GM18909 (cell line): ENCODE measurements at regions not wholly inside any gene's neighbourhood (a gene's known extent, or its start where the extent isn't known, plus 50 kb on each side); places are given as distances from the start of the nearest gene placed in this dataset.

Experiments
- ATAC-seq: cut with Tn5 transposase; IDR thresholded peaks from one replicate; pipeline ENCODE4 v1.9.1; 2021; ENCODE audit warnings: mild to moderate bottlenecking; ENCODE audit not compliant: unreplicated experiment, poor library complexity

GRCh38 chr2:180343528-180344345 is 336.6 kb upstream of the CWC22 start:
- ATAC-seq: no peak

GRCh38 chr2:180337136-180337535 is 330.0 kb upstream of the CWC22 start:
- ATAC-seq: no peak

GRCh38 chr2:180336550-180336949 is 329.5 kb upstream of the CWC22 start:
- ATAC-seq: no peak

- peak; percentile 100 for ATAC-seq
These were observed 327.4 kb upstream of the CWC22 start for GRCh38 chr2:180334514-180334913.

DNA sequence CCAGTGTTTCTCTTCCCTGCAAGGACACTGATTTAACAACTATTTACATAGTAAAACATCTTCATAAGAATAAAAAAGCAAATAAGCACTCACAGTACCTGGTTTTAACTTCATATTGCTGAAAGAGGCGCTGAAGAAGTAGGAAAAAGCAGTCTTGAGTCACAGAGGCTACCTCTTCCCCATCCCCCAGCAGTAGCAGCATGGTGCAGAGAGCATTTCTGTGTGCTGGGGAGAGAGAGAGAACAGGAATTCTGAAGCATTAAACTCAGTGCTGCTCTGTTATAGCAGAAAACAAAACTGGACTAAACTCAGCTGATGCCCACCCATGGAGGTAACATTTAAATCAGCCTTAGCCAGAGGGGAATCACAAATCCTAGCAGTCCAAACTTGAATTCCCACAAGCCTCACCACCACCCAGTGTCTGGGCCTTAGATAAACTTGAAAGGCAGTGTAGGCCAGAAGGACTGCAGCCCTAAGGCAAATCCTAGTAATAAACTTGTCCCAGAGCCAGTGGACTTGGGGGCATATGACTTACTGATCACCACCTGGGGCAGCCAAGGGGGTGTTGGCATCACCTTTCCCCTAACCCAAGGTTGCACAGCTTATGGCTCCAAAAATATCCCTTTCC is 321.8 kb upstream of the CWC22 start:
- no peak for ATAC-seq

DNA sequence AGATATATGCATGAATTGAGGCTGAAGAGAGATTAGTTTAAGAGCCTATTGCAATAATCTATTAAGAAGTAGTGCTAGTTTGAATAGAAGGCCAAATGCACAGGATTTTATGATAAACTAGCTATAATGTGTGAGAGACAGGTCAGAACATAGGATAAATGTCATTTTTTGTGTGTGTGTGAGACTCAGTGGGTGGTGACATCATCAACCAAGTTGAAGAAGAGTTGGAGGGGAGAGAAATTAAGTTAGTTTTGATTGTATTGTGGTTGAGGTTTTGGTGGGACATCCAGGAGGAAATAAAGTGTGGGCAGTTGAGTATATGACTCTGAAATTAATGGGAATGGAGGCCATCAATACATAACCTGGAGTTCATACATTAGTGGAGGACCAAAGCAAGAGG is 320.1 kb upstream of the CWC22 start:
- ATAC-seq: no peak

DNA sequence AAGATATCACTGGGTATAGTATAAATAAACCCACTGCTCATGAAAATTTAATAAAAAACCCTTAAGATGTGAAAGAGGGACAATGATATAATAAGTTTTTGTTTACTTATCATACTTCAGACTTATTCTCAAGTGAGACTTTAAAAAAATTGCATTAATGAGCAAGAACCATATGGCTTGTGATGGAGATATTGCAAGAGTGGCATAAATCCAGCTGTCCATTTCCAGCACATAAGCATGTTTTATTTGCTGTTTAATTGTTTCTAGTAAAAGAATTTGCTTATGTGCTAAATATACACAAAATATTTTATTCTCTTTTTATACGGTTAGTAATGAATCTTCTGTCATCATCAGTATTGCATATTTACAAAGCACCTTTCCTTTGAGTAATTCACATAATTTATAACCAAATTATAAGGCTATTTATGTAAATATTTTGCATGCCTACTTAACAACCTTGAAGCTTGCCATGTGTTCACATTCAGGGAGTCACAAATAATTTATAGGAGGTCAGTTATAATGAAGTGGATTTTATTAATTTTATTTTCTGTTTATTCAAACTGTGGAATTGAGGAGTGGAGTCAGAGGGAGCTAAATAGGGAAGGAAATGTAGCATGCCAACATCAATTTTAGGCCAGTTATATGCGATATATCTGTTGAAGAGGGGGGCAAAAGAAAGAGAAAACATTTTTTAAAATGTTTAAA is 318.5 kb upstream of the CWC22 start:
- ATAC-seq: no peak

DNA sequence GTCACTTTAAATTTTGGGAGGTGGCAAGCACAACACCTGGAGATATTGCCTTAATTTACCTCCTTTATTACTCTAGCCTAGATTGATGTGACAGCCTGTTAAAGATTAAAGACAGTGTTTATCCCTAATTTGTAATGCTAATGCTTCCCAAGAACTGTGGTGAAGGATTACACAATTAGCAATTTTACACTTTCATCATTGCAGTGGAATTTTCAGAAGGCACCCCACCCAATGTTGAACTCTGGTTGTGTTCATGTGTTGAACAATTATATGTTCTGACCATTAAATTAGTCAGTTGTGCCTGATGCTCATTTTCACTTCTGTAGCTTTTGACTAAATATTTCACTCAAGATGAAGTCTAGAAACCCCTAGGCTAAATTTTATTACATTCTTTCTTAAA is 317.1 kb upstream of the CWC22 start:
- no peak for ATAC-seq

DNA sequence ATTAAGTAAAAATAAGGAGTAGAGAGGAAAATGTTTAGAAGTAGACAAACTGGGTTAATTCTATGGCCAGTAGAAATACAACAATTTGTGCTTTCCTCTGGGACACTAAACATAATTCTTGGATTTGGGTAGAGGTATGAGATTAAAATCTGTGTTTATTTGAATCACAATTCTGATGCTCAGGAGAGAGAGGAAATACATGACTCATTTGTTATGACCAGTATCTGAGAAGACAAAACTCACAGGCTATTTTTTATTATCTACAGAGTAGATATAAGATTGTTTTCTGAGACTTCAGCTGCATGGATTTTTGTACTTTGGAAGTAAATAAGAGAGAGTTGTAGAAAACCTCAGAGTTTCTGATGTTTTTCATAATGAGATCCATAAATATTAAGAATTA is 315.7 kb upstream of the CWC22 start:
- no peak for ATAC-seq

DNA sequence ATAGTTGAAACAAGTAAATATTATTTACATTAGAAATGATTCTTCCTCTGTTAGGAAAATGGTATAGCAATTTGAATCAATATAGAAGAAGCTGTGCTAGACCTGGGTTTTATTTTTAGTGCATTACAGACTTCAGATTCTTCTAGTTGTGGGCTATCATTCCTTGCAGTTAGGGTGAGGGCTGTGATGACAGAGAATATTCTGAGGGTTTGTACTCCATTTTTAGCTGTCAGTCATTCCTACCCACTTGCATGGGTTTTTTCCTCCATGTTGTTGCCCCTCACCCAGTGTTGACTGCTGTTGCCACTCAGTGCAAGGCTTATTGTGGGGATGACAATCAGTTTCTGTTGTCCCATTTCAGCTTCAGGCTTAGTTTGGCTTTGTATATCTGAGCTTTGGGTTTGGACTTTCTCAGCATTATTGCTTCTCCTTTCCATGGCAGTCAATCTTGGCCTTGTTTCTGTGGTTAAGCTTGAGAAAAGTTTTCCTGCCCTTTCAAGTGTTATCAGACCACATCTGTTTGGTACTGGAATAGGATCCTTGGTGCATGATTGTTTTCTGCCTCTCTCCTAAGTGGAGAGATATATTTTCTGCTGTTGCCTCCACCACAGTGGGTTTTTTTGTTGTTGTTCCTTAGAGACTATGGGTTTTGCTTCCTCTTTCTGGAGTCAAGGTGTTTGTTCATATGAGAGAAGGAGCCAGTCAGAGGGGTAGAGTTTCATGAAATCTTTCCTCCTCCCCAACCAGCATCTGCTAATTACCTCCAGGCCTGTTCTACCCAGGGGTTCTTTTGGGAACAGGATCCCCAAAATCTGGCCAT is 312.7 kb upstream of the CWC22 start:
- peak; percentile 90 for ATAC-seq

- ATAC-seq: no peak
These were observed 307.0 kb upstream of the CWC22 start for GRCh38 chr2:180314086-180314485.

GRCh38 chr2:180312542-180312941 is 305.4 kb upstream of the CWC22 start:
- ATAC-seq: no peak

- no peak for ATAC-seq
These were observed 300.0 kb upstream of the CWC22 start for GRCh38 chr2:180307096-180307495.

DNA sequence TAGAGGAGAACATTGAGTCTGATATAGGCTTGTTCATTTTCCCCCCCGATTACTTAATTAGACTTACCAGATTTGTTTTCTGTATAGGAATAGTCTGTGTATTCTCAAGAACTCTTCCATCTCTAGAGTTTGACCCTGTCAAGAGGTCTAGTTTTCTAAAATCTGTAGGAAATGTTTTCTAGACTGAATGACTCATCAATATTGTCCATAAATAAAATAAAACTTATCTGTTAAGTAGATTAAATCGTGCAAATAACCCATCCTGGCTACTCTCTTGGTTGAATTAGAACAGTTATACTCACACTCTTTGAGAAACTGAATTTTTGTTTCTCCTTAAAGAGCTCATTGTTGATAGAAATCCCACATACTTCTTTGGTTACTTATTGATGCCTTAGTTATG is 299.2 kb upstream of the CWC22 start:
- ATAC-seq: no peak

- no peak for ATAC-seq
These were observed 284.7 kb upstream of the CWC22 start for GRCh38 chr2:180291552-180292421.

- no peak for ATAC-seq
These were observed 284.0 kb upstream of the CWC22 start for GRCh38 chr2:180291060-180291459.

DNA sequence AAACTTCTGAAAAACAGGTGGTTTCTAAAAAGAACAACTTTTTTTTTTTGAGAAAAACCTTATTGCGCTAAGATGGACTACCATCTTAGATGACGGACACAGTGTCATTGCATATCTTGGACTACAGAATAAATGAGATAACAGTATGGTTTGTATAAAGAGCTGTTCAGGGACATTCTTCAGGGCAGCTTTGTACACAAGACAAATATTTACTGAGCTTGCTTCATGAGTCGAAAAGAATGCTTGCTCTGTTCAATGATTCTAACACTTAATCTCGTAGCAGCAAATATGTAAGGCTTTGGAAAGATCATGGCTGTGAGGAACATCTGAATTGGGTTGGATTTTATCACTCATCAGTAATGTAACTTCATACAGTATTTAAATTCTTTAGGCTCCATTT is 282.5 kb upstream of the CWC22 start:
- ATAC-seq: no peak

DNA sequence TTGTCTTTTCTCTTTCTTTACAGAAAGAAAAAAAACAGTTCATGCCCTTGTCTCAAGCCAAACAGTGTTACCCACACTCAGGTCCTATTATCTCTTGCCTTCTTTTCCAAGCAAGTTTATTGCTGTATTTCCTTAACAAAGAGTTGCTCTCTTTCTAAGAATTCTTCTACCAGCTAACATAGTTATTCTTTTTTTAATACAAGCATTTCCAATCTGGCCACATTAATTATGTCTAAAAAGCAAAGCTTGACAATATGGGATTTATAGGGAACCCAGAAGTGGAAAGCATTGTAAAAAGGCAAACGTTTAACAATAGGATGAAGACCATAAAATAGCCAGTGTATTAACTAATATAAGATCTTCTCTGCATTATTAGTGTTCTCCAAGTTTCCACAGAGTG is 272.5 kb upstream of the CWC22 start:
- ATAC-seq: no peak

- ATAC-seq: no peak
These were observed 269.6 kb upstream of the CWC22 start for GRCh38 chr2:180276733-180277132.

- ATAC-seq: no peak
These were observed 260.9 kb upstream of the CWC22 start for GRCh38 chr2:180268006-180268405.
